ENCODE measurements at regions not wholly inside any gene's neighbourhood (a gene's known extent, or its start where the extent isn't known, plus 50 kb on each side); places are given as distances from the start of the nearest gene placed in this dataset.

DNA sequence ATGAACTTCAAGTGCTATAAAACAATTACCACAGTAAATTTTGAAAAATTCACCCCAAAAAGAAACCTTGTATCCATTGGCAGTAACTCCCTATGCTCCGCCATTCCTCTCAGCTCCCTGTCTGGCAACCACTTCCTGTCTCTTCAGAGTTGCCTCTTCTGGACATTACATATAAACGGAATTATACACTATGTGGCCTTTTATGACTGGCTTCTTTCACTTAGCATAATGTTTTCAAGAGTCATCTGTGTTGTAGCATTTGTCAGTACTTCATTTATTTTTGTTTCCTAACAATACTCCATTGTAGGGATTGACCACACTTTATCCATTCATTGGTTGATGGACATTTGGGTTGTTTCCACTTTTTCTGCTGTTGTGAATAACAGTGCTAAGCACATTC lies 50.1 kb downstream of the CEP43 start:
- Mint-ChIP-seq H3K36me3 (ENCODE audit: low read depth) (peaks cover under 1% of the 10 kb centered on the region), H3K4me1 (ENCODE audit: low read depth) (peaks cover 18% of the 10 kb centered on the region), H3K4me3 (no peak overlapping the region), H3K27me3 (ENCODE audit: low read depth) (no peaks in the 10 kb centered on the region), H3K27ac (no peak overlapping the region), H3K9me3 (no peaks in the 10 kb centered on the region)
- DNase-seq (ENCODE audit: low spot score), result no peak

DNA sequence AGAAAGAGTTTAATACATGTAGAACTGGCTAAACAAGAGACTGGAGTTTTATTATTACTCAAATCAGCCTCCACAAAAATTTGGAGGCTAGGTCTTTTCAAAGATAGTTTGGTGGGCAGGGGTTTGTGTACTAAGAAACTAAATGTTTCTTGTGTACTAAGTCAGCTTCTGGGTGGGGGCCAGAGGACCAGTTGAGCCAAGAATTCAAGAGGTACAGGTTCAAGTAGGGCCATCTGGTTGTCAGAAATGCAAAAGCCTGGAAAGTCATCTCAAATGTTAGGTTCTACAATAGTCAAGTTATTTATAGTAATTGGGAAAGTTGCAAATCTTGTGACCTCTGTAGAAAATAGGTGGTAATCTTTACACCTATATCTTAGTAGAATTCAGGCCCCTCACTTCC lies 51.7 kb downstream of the CEP43 start:
- H3K4me1 Mint-ChIP-seq (ENCODE audit: low read depth), result peaks cover 18% of the 10 kb centered on the region
- H3K27me3 Mint-ChIP-seq (ENCODE audit: low read depth), result peaks cover 5% of the 10 kb centered on the region
- H3K4me3 Mint-ChIP-seq, result no peak overlapping the region
- H3K9me3 Mint-ChIP-seq, result no peaks in the 10 kb centered on the region
- no peak for DNase-seq (ENCODE audit: low spot score)
- H3K27ac Mint-ChIP-seq, result no peak overlapping the region
- H3K36me3 Mint-ChIP-seq (ENCODE audit: low read depth), result no peaks in the 10 kb centered on the region

DNA sequence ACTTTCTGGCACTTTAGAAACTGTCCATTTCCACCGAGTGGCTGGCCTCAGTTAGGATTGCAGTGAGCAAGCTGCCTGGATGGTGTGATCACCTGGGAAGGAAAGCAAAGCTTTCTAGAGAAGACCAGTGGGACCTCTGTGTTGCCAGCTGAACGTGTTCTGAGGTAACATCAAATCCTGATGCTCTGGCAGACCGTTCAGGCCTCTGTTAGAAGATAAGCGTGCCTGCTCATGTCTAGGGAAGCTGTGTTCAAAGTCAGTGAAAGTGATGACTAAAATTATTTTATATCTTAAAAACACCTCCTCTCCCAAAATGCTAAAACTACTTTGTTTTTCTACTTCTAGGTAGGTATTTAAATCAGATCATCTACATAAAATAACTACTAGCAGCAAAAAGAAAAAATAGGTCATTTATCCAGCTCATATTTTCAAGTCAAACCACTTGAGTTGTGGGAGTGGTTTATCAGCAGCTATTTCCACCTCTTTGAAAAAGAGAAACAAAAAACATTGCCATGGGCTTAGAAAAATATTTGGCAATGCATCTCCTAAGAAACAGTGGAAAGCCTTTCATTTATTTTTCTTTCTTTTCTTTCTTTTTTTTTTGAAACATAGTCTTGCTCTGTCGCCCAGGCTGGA lies 54.8 kb downstream of the CEP43 start:
- peaks cover 19% of the 10 kb centered on the region for H3K27me3 Mint-ChIP-seq (ENCODE audit: low read depth)
- no peaks in the 10 kb centered on the region for H3K9me3 Mint-ChIP-seq
- DNase-seq (ENCODE audit: low spot score), result no peak
- no peaks in the 10 kb centered on the region for H3K36me3 Mint-ChIP-seq (ENCODE audit: low read depth)
- peaks cover 3% of the 10 kb centered on the region for H3K4me1 Mint-ChIP-seq (ENCODE audit: low read depth)
- H3K27ac Mint-ChIP-seq, result no peak overlapping the region
- H3K4me3 Mint-ChIP-seq, result no peak overlapping the region

DNA sequence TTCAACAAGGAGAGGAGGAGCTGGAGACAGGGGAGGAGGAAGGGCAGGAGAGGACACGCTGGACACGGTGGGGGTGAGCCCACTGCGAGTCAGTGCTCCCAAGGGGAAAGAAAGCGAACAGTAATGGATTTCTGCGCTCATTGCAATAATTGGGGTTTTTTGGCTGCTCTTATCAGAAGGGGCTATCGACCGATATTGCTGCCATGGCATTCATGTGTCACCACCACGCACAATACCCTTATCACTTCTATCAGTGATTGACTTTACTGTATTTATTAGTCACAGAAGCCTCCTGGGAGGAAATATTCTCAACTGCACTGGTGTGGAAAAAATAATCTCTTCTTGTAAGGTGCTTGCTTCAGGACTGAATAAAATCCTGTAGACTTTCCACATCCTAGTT lies 55.8 kb downstream of the CEP43 start:
- H3K9me3 Mint-ChIP-seq, result no peaks in the 10 kb centered on the region
- DNase-seq (ENCODE audit: low spot score), result no peak
- H3K27ac Mint-ChIP-seq, result no peak overlapping the region
- no peaks in the 10 kb centered on the region for H3K36me3 Mint-ChIP-seq (ENCODE audit: low read depth)
- H3K27me3 Mint-ChIP-seq (ENCODE audit: low read depth), result peaks cover 24% of the 10 kb centered on the region
- peaks cover 3% of the 10 kb centered on the region for H3K4me1 Mint-ChIP-seq (ENCODE audit: low read depth)
- H3K4me3 Mint-ChIP-seq, result no peak overlapping the region

DNA sequence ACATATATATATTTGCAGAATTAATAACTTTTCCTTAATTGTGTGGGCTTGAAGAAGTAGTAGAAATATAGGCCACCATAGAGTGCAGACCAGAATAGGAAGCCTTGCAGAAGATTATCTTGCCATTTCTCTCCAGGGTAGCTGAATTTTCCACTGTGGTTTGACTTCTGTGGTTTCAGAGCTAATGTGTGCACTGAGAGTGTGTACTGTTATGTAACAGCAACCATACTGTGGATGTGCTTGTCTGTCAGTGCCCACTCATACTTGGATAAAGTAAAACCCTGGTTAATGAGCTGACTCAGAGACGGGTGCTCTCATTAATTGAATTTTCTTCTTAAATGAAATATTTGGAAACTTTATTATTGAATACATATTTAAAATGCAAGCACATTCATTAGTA lies 57.2 kb downstream of the CEP43 start:
- Mint-ChIP-seq H3K4me1 (ENCODE audit: low read depth) (peaks cover 3% of the 10 kb centered on the region), H3K4me3 (no peak overlapping the region), H3K27me3 (ENCODE audit: low read depth) (peaks cover 35% of the 10 kb centered on the region), H3K27ac (no peak overlapping the region), H3K36me3 (ENCODE audit: low read depth) (no peaks in the 10 kb centered on the region), H3K9me3 (no peaks in the 10 kb centered on the region)
- DNase-seq (ENCODE audit: low spot score), result peak; percentile 17

DNA sequence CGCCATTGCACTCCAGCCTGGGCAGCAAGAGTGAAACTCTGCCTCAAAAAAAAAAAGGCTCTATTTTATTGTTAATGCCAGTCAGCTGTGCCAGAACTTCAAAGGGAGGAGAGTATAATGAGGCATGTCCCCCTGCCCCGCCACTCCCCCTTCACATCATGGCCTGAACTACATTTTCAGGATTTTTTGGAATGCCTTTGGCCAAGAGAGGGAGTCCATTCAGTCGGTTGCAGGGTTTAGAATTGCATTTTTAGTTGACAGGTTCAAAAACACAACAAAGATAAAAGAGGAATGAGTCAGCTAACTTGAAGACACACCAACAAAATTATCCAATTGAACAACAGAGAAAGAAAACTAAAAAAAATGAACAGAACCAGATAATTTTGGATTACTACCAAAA lies 59.1 kb downstream of the CEP43 start:
- Mint-ChIP-seq H3K27ac (no peak overlapping the region), H3K36me3 (ENCODE audit: low read depth) (no peaks in the 10 kb centered on the region), H3K4me1 (ENCODE audit: low read depth) (peaks cover 3% of the 10 kb centered on the region), H3K9me3 (no peaks in the 10 kb centered on the region), H3K4me3 (no peak overlapping the region), H3K27me3 (ENCODE audit: low read depth) (peaks cover 49% of the 10 kb centered on the region)
- no peak for DNase-seq (ENCODE audit: low spot score)

Data from T-helper 2 cell treated with Interferon-gamma antibody and Interleukin-4, amounts not matched to agents 5 μg/mL and 100 μg/mL, for 36 hours (primary cell).